SK-MEL-5 (cell line): ENCODE measurements at regions not wholly inside any gene's neighbourhood (a gene's known extent, or its start where the extent isn't known, plus 50 kb on each side); places are given as distances from the start of the nearest gene placed in this dataset.

Experiments
- DNase-seq: peaks from one replicate; pipeline ENCODE4 v3.0.0-alpha.2; 2016; ENCODE audit warnings: low read depth, low spot score
- in situ Hi-C: cut with HindIII; loops from 2 replicates; pipeline ENCODE4 v1.10.0; 2016; ENCODE audit warnings: low sequenced_read_pairs, high pct_unique_total_duplicates, low pct_unique_long_range_greater_than_20kb
- small RNA-seq, 2 experiments: library from RNA; depleted of rRNA; stranded (forward); fragments of <200 nt; gene quantifications; one replicate each; pipeline ENCODE3, GENCODE V24; 2014

GRCh38 chr7:26099236-26099635 is 52.8 kb upstream of the NFE2L3 start:
- no peak for DNase-seq
- in situ Hi-C loops, result loop anchor here (10.0 kb wide), 1 partner anchor 86 kb away; no protein-coding TSS in a partner anchor

- in situ Hi-C loops, result no loop called here
- no peak for DNase-seq
Measured at GRCh38 chr7:26100406-26101339, 51.3 kb upstream of the NFE2L3 start.

DNA sequence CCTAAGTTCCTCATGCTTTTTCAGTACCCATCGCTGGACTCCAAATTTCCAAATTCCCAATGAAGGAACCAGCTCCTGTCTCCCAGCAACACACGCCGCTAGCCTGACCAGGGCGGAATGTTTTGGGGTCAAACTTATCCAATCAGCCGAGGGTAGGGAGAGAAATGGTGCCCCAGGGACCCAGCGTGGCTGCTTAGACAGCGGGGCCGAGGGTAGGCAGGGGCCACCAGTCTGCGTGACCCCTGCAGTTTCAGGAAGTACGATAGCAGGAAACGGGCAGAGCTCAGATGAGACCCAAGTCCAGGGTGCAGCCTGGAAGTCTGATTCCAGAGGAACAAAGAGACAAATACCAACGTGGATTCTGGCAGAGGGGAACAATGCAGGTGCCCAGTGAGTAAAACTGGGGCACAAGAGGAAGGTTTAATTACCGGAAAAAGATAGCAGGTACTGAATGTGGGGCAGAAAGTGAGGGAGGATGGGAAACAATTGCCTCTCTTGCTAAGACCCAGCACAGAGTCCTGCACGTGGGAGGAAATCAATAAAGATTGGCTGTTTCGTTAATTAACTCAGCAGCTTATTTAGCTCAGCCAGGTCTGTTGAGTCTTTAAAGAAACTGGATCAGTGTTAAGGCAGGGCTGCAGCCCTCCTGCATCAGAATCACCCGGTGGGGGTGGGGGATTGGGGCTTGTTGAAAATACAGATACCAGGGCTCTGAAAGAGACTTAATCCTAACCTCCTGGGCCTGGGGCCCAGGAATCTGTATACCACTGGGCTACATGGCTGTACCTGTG is 50.4 kb upstream of the NFE2L3 start:
- no peak for DNase-seq
- in situ Hi-C loops, result no loop called here

- DNase-seq, result no peak
- in situ Hi-C loops, result no loop called here
Measured at GRCh38 chr7:26102176-26102575, 49.8 kb upstream of the NFE2L3 start.

Small RNA genes in the stretch of these regions (small RNA-seq; reads per million reads assigned to genes)
- gene MIR148A, result 9.6 to 2,410 reads per million in 2 experiments
